ENCODE measurements at regions not wholly inside any gene's neighbourhood (a gene's known extent, or its start where the extent isn't known, plus 50 kb on each side); places are given as distances from the start of the nearest gene placed in this dataset.

DNA sequence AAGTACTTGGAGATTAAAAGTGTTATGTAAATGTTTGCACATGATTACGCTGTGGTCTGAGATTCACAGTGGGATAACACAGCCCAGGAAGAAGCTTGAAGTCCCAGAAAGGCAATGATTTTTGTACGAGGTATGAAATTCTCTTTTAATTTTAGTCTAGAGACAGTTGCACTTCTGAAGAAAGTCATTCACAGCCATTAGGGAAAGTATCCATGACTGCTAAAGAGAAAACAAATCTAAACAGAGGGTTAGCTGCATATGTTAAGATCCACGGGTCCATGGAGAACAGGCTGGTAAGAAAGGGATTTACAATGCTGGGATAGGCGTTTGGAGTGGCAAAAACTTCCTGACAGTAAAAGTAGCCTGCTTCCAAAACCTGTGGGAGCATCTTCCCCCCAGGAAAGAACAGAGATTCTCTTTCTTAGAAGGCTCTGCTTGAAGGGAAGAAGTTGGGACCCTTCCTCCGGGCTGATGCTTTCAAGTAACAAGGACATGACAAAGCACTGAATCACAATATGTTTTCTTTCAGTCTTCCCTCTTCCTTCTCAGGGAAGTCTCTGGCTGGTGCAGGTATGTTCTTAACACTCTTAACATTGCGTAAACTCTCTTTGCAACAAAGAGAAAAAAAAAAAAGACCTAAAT, 220.8 kb upstream of the CELF2 start:
- no peak for TF ChIP-seq RAD21 (IDR thresholded peaks at IDR 0.05; ENCODE audit: low read depth)
- no peak for TF ChIP-seq YY1 (IDR thresholded peaks at IDR 0.05; ENCODE audit: low read depth)
- TF ChIP-seq EP300 (IDR thresholded peaks at IDR 0.05; ENCODE audit: borderline replicate concordance) = no peak
- TF ChIP-seq, protein P1, sequence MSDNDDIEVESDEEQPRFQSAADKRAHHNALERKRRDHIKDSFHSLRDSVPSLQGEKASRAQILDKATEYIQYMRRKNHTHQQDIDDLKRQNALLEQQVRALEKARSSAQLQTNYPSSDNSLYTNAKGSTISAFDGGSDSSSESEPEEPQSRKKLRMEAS (IDR thresholded peaks at IDR 0.05) = no peak
- TF ChIP-seq EGR1 (IDR thresholded peaks at IDR 0.05) = no peak
- no peak for TF ChIP-seq TEAD4 (IDR thresholded peaks at IDR 0.05)
- TF ChIP-seq, protein P2, sequence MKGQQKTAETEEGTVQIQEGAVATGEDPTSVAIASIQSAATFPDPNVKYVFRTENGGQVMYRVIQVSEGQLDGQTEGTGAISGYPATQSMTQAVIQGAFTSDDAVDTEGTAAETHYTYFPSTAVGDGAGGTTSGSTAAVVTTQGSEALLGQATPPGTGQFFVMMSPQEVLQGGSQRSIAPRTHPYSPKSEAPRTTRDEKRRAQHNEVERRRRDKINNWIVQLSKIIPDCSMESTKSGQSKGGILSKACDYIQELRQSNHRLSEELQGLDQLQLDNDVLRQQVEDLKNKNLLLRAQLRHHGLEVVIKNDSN (IDR thresholded peaks at IDR 0.05) = no peak
- TF ChIP-seq, protein P3, sequence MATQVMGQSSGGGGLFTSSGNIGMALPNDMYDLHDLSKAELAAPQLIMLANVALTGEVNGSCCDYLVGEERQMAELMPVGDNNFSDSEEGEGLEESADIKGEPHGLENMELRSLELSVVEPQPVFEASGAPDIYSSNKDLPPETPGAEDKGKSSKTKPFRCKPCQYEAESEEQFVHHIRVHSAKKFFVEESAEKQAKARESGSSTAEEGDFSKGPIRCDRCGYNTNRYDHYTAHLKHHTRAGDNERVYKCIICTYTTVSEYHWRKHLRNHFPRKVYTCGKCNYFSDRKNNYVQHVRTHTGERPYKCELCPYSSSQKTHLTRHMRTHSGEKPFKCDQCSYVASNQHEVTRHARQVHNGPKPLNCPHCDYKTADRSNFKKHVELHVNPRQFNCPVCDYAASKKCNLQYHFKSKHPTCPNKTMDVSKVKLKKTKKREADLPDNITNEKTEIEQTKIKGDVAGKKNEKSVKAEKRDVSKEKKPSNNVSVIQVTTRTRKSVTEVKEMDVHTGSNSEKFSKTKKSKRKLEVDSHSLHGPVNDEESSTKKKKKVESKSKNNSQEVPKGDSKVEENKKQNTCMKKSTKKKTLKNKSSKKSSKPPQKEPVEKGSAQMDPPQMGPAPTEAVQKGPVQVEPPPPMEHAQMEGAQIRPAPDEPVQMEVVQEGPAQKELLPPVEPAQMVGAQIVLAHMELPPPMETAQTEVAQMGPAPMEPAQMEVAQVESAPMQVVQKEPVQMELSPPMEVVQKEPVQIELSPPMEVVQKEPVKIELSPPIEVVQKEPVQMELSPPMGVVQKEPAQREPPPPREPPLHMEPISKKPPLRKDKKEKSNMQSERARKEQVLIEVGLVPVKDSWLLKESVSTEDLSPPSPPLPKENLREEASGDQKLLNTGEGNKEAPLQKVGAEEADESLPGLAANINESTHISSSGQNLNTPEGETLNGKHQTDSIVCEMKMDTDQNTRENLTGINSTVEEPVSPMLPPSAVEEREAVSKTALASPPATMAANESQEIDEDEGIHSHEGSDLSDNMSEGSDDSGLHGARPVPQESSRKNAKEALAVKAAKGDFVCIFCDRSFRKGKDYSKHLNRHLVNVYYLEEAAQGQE (IDR thresholded peaks at IDR 0.05; ENCODE audit: low read depth) = no peak
- TF ChIP-seq CEBPB (IDR thresholded peaks at IDR 0.05) = no peak
